ENCODE measurements at regions not wholly inside any gene's neighbourhood (a gene's known extent, or its start where the extent isn't known, plus 50 kb on each side); places are given as distances from the start of the nearest gene placed in this dataset.

DNA sequence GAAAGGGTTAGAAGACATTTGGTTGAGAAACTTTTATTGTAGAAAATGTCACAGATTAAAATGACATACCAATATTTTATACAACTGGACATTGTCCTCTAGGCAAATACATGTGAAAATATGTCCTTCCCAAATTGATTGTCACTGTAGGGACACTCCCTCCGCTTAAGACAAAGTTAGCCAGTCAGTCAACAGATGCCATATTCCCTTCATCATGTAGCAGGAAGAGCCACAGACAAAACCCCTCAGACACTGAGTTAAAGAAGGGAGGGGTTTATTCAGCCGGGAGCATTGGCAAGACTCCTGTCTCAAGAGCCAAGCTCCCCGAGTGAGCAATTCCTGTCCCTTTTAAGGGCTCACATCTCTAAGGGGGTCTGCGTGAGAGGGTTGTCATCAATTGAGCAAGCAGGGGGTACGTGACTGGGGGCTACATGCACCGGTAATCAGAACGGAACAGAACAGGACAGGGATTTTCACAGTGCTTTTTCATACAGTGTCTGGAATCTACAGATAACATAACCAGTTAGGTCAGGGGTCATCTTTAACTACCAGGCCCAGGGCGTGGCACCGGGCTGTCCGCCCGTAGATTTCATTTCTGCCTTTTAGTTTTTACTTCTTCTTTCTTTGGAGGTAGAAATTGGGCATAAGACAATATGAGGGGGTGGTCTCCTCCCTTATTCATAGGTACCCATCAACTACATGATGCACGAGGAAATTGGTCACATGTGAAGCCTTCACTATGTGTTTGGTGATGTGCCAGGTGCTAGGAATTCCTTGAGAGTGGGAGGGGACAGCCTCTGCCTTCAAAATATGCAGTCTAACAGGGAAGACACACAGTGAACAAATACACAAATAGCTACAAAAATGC is 155.7 kb upstream of the CDYL start (continued):
- TF ChIP-seq, protein P1, sequence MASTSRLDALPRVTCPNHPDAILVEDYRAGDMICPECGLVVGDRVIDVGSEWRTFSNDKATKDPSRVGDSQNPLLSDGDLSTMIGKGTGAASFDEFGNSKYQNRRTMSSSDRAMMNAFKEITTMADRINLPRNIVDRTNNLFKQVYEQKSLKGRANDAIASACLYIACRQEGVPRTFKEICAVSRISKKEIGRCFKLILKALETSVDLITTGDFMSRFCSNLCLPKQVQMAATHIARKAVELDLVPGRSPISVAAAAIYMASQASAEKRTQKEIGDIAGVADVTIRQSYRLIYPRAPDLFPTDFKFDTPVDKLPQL (IDR thresholded peaks at IDR 0.05; ENCODE audit: extremely low read depth, insufficient read length): no peak
- 0 out of 2 replicates have a peak, but pooled peaks have one; percentile 5 for TF ChIP-seq KLF13 (tag; IDR thresholded peaks at IDR 0.05; ENCODE audit: borderline replicate concordance, low read depth)
- no peak for TF ChIP-seq ATF1 (CRISPR knock-in tag; IDR thresholded peaks at IDR 0.05)
- TF ChIP-seq ATF1 (tag; IDR thresholded peaks at IDR 0.05): peak; percentile 65
- peak; percentile 41; the same call in 1 of the 2 replicates for TF ChIP-seq ZEB2 (IDR thresholded peaks at IDR 0.05)
- TF ChIP-seq, protein P2, sequence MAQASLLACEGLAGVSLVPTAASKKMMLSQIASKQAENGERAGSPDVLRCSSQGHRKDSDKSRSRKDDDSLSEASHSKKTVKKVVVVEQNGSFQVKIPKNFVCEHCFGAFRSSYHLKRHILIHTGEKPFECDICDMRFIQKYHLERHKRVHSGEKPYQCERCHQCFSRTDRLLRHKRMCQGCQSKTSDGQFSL (CRISPR knock-in tag; IDR thresholded peaks at IDR 0.05): no peak
- TF ChIP-seq, protein P2 (tag; IDR thresholded peaks at IDR 0.05): no peak
- no peak for TF ChIP-seq ZNF764 (CRISPR knock-in tag; IDR thresholded peaks at IDR 0.05; ENCODE audit: low read depth)
- TF ChIP-seq NR2C1 (IDR thresholded peaks at IDR 0.05): peak; percentile 94
- peak; percentile 96 for TF ChIP-seq NR2C1 (tag; IDR thresholded peaks at IDR 0.05)
- TF ChIP-seq, protein P3, sequence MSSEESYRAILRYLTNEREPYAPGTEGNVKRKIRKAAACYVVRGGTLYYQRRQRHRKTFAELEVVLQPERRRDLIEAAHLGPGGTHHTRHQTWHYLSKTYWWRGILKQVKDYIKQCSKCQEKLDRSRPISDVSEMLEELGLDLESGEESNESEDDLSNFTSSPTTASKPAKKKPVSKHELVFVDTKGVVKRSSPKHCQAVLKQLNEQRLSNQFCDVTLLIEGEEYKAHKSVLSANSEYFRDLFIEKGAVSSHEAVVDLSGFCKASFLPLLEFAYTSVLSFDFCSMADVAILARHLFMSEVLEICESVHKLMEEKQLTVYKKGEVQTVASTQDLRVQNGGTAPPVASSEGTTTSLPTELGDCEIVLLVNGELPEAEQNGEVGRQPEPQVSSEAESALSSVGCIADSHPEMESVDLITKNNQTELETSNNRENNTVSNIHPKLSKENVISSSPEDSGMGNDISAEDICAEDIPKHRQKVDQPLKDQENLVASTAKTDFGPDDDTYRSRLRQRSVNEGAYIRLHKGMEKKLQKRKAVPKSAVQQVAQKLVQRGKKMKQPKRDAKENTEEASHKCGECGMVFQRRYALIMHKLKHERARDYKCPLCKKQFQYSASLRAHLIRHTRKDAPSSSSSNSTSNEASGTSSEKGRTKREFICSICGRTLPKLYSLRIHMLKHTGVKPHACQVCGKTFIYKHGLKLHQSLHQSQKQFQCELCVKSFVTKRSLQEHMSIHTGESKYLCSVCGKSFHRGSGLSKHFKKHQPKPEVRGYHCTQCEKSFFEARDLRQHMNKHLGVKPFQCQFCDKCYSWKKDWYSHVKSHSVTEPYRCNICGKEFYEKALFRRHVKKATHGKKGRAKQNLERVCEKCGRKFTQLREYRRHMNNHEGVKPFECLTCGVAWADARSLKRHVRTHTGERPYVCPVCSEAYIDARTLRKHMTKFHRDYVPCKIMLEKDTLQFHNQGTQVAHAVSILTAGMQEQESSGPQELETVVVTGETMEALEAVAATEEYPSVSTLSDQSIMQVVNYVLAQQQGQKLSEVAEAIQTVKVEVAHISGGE (CRISPR knock-in tag; IDR thresholded peaks at IDR 0.05): peak in 1 of 3 experiments; percentile 69; a peak in 2 of 6 replicates
- peak; percentile 95 for TF ChIP-seq EP300 (IDR thresholded peaks at IDR 0.05; ENCODE audit: low read length)
- TF ChIP-seq KLF1 (tag; IDR thresholded peaks at IDR 0.05): peak; percentile 99
- TF ChIP-seq, protein P4, sequence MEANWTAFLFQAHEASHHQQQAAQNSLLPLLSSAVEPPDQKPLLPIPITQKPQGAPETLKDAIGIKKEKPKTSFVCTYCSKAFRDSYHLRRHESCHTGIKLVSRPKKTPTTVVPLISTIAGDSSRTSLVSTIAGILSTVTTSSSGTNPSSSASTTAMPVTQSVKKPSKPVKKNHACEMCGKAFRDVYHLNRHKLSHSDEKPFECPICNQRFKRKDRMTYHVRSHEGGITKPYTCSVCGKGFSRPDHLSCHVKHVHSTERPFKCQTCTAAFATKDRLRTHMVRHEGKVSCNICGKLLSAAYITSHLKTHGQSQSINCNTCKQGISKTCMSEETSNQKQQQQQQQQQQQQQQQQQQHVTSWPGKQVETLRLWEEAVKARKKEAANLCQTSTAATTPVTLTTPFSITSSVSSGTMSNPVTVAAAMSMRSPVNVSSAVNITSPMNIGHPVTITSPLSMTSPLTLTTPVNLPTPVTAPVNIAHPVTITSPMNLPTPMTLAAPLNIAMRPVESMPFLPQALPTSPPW (CRISPR knock-in tag; IDR thresholded peaks at IDR 0.05): peak; percentile 57; the same call in 1 of the 2 replicates
- TF ChIP-seq GTF2E2 (tag; IDR thresholded peaks at IDR 0.05): no peak
- no peak for TF ChIP-seq ZNF79 (CRISPR knock-in tag; IDR thresholded peaks at IDR 0.05; ENCODE audit: low read depth)
- peak; percentile 77; the same call in 1 of the 2 replicates for TF ChIP-seq ZNF589 (CRISPR knock-in tag; IDR thresholded peaks at IDR 0.05; ENCODE audit: low read depth)
- TF ChIP-seq SMARCA5 (IDR thresholded peaks at IDR 0.05): no peak
- TF ChIP-seq STAT5A (IDR thresholded peaks at IDR 0.05; ENCODE audit: borderline replicate concordance, low read length): peak; percentile 87
- peak; percentile 87 for TF ChIP-seq SOX6 (IDR thresholded peaks at IDR 0.05)
- TF ChIP-seq HDAC3 (IDR thresholded peaks at IDR 0.05; ENCODE audit: borderline replicate concordance, partially characterized antibody): peak; percentile 93
- TF ChIP-seq MXI1 (IDR thresholded peaks at IDR 0.05; ENCODE audit: low read depth, low read length): 0 out of 2 replicates have a peak, but pooled peaks have one; percentile 17
- TF ChIP-seq MAFG (tag; conservative IDR thresholded peaks at IDR 0.05): 0 out of 2 replicates have a peak, but pooled peaks have one; percentile 20

Data from K562 (cell line).